WTC11 (cell line): ENCODE measurements at regions not wholly inside any gene's neighbourhood (a gene's known extent, or its start where the extent isn't known, plus 50 kb on each side); places are given as distances from the start of the nearest gene placed in this dataset.
"Not testable (repeated sequence)": the region's sequence is repeated elsewhere in the genome, so short reads cannot be mapped to it uniquely, and the experiment has no call there.

Experiments used
- ATAC-seq: fragments of 200-7000 bp; cut with Tn5 transposase; 2 replicates; pipeline ENCODE4 v1.10.0; 2021; ENCODE audit warnings: mild to moderate bottlenecking, moderate library complexity
- CTCF ChIA-PET: fragments of 300-600 bp; sonication (Branson Sonifier 250); formaldehyde crosslinking; loops from one replicate; lab custom pipeline; 2021; ENCODE audit warnings: antibody characterized with exemption; lab: Charles Lee
- POLR2A ChIA-PET: fragments of 350-600 bp; sonication (Branson Sonifier 250); formaldehyde crosslinking; loops from one replicate; lab custom pipeline; 2021; ENCODE audit warnings: antibody characterized with exemption; lab: Charles Lee
- DNase-seq: peaks from one replicate; pipeline ENCODE4 v3.0.0; 2021; ENCODE audit warnings: low spot score
- H3K27ac Mint-ChIP-seq: 2 replicates; pipeline ENCODE4 v1.8.0; 2021; ENCODE audit warnings: mixed read lengths
- H3K27me3 Mint-ChIP-seq: 2 replicates; pipeline ENCODE4 v1.8.0; 2021; ENCODE audit warnings: low read depth, mild to moderate bottlenecking, moderate library complexity, mixed read lengths
- H3K36me3 Mint-ChIP-seq: 2 replicates; pipeline ENCODE4 v1.8.0; 2021; ENCODE audit warnings: mixed read lengths
- H3K4me1 Mint-ChIP-seq: 2 replicates; pipeline ENCODE4 v1.8.0; 2022; ENCODE audit warnings: mixed read lengths
- H3K4me3 Mint-ChIP-seq: 2 replicates; pipeline ENCODE4 v1.8.0; 2021; ENCODE audit warnings: mild to moderate bottlenecking, moderate library complexity, mixed read lengths
- H3K9me3 Mint-ChIP-seq: 2 replicates; pipeline ENCODE4 v1.8.0; 2021; ENCODE audit warnings: mixed read lengths
- ATF6 ChIP-seq: sonication (generic); formaldehyde crosslinking; IDR thresholded peaks from 2 replicates; pipeline ENCODE4 v1.8.1; 2023; ENCODE audit warnings: mild to moderate bottlenecking, missing genetic modification reagents
- CDX4 ChIP-seq: fragments of 250-450 bp; sonication (Bioruptor Pico); IDR thresholded peaks from 2 replicates; pipeline ENCODE4 v1.9.0; 2021; ENCODE audit warnings: moderate library complexity, mild to moderate bottlenecking, inconsistent platforms, borderline replicate concordance
- E2F4 ChIP-seq: sonication (generic); formaldehyde crosslinking; IDR thresholded peaks from 2 replicates; pipeline ENCODE4 v1.8.1; 2022; ENCODE audit warnings: low read depth, mild to moderate bottlenecking, moderate library complexity, missing genetic modification reagents, borderline replicate concordance
- ESRRA ChIP-seq: sonication (generic); formaldehyde crosslinking; IDR thresholded peaks from 2 replicates; pipeline ENCODE4 v1.8.1; 2022; ENCODE audit warnings: mild to moderate bottlenecking, missing genetic modification reagents, borderline replicate concordance
- HMGXB4 ChIP-seq: sonication (generic); formaldehyde crosslinking; IDR thresholded peaks from 2 replicates; pipeline ENCODE4 v1.8.1; 2023; ENCODE audit warnings: mild to moderate bottlenecking, moderate library complexity, missing genetic modification reagents
- JUN ChIP-seq: sonication (generic); formaldehyde crosslinking; IDR thresholded peaks from 2 replicates; pipeline ENCODE4 v1.8.0; 2023; ENCODE audit warnings: mild to moderate bottlenecking, missing genetic modification reagents
- MLX ChIP-seq: sonication (generic); formaldehyde crosslinking; IDR thresholded peaks from 2 replicates; pipeline ENCODE4 v1.8.1; 2023; ENCODE audit warnings: mild to moderate bottlenecking, missing genetic modification reagents, moderate library complexity
- SP1 ChIP-seq: sonication (generic); formaldehyde crosslinking; conservative IDR thresholded peaks from 2 replicates; pipeline ENCODE4 v1.8.1; 2022; ENCODE audit warnings: missing genetic modification reagents
- TP53 ChIP-seq: sonication (generic); formaldehyde crosslinking; IDR thresholded peaks from 2 replicates; pipeline ENCODE4 v1.8.1; 2023; ENCODE audit warnings: mild to moderate bottlenecking, missing genetic modification reagents
- ZNF512 ChIP-seq: sonication (generic); formaldehyde crosslinking; IDR thresholded peaks from 2 replicates; pipeline ENCODE4 v1.8.1; 2022; ENCODE audit warnings: missing genetic modification reagents, borderline replicate concordance
- ZSCAN18 ChIP-seq: fragments of 250-450 bp; sonication (Bioruptor Pico); IDR thresholded peaks from 2 replicates; pipeline ENCODE4 v2.1.2; 2022; ENCODE audit warnings: mild to moderate bottlenecking, moderate library complexity

GRCh38 chrY:21659057-21659456, 124.4 kb downstream of the RBMY1A1 start:
- peaks cover 14% of the 10 kb centered on the region for H3K9me3 Mint-ChIP-seq
- H3K27ac Mint-ChIP-seq, H3K27me3 Mint-ChIP-seq, ATAC-seq, H3K36me3 Mint-ChIP-seq, DNase-seq, POLR2A ChIA-PET, CTCF ChIA-PET, H3K4me3 Mint-ChIP-seq, H3K4me1 Mint-ChIP-seq: not testable (repeated sequence)

- H3K27ac Mint-ChIP-seq, ATAC-seq, H3K4me3 Mint-ChIP-seq, DNase-seq, POLR2A ChIA-PET, H3K36me3 Mint-ChIP-seq, CTCF ChIA-PET, H3K27me3 Mint-ChIP-seq, H3K4me1 Mint-ChIP-seq: not testable (repeated sequence)
- peaks cover 25% of the 10 kb centered on the region for H3K9me3 Mint-ChIP-seq
Observed at GRCh38 chrY:21679590-21679989, 144.9 kb downstream of the RBMY1A1 start.

- DNase-seq, H3K27ac Mint-ChIP-seq, CTCF ChIA-PET, ATAC-seq, H3K27me3 Mint-ChIP-seq, H3K4me1 Mint-ChIP-seq, POLR2A ChIA-PET, H3K4me3 Mint-ChIP-seq: not testable (repeated sequence)
- H3K9me3 Mint-ChIP-seq = peaks cover 28% of the 10 kb centered on the region
- peaks cover 17% of the 10 kb centered on the region for H3K36me3 Mint-ChIP-seq
Observed at GRCh38 chrY:21686369-21686768, 151.7 kb downstream of the RBMY1A1 start.

- not testable (repeated sequence) for H3K4me3 Mint-ChIP-seq, H3K4me1 Mint-ChIP-seq
Observed at GRCh38 chrY:21701951-21702350, 167.3 kb downstream of the RBMY1A1 start.

GRCh38 chrY:21702927-21703326, 168.2 kb downstream of the RBMY1A1 start:
- POLR2A ChIA-PET, H3K27ac Mint-ChIP-seq, CTCF ChIA-PET, H3K4me1 Mint-ChIP-seq, DNase-seq, ATAC-seq, H3K4me3 Mint-ChIP-seq, H3K27me3 Mint-ChIP-seq: not testable (repeated sequence)
- peaks cover 20% of the 10 kb centered on the region; the same call in 1 of the 2 replicates for H3K9me3 Mint-ChIP-seq
- H3K36me3 Mint-ChIP-seq = peaks cover 13% of the 10 kb centered on the region

More at GRCh38 chrY:21701951-21702350, 167.3 kb downstream of the RBMY1A1 start:
- CTCF ChIA-PET, DNase-seq, H3K27ac Mint-ChIP-seq, ATAC-seq, POLR2A ChIA-PET, H3K27me3 Mint-ChIP-seq: not testable (repeated sequence)
- H3K9me3 Mint-ChIP-seq = peaks cover 23% of the 10 kb centered on the region
- H3K36me3 Mint-ChIP-seq = peaks cover 16% of the 10 kb centered on the region

- Mint-ChIP-seq H3K27me3 (no peaks in the 10 kb centered on the region; the same call in 1 of the 2 replicates), H3K4me3 (no peak overlapping the region), H3K4me1 (no peaks in the 10 kb centered on the region), H3K9me3 (peaks cover 24% of the 10 kb centered on the region), H3K27ac (no peak overlapping the region), H3K36me3 (peaks cover 13% of the 10 kb centered on the region)
- ChIA-PET POLR2A (no interaction called here), CTCF (no interaction called here)
- no peak for DNase-seq
- ATAC-seq = no peak
- no peak for TF ChIP-seq ZSCAN18
- no peak for TF ChIP-seq ZNF512 (CRISPR knock-in tag)
- TF ChIP-seq ESRRA (CRISPR knock-in tag) = no peak
- TF ChIP-seq CDX4 (CRISPR knock-in tag) = no peak
- TF ChIP-seq SP1 (CRISPR knock-in tag) = no peak
- TF ChIP-seq TP53 (CRISPR knock-in tag) = no peak
- TF ChIP-seq HMGXB4 (CRISPR knock-in tag) = no peak
- TF ChIP-seq ATF6 (CRISPR knock-in tag) = no peak
- no peak for TF ChIP-seq E2F4 (CRISPR knock-in tag)
- TF ChIP-seq MLX = no peak
- no peak for TF ChIP-seq JUN (CRISPR knock-in tag)
Observed at GRCh38 chrY:21705309-21705708, 170.6 kb downstream of the RBMY1A1 start.
